ENCODE measurements at regions not wholly inside any gene's neighbourhood (a gene's known extent, or its start where the extent isn't known, plus 50 kb on each side); places are given as distances from the start of the nearest gene placed in this dataset.
A peak's percentile ranks its signal among the peaks of the same experiment; 100 is the strongest.

- TF ChIP-seq CTCF (conservative IDR thresholded peaks at IDR 0.05; ENCODE audit: low read length) (peak; percentile 71), EZH2phosphoT487 (IDR thresholded peaks at IDR 0.05; ENCODE audit: borderline replicate concordance, low read depth, low read length) (no peak)
Measured at GRCh38 chr2:193240752-193241151, 1046.0 kb upstream of the TMEFF2 start.
